ENCODE measurements at regions not wholly inside any gene's neighbourhood (a gene's known extent, or its start where the extent isn't known, plus 50 kb on each side); places are given as distances from the start of the nearest gene placed in this dataset.
"Not testable (repeated sequence)": the region's sequence is repeated elsewhere in the genome, so short reads cannot be mapped to it uniquely, and the experiment has no call there.

GRCh38 chr13:107600971-107601370 is 614.4 kb downstream of the LIG4 start:
- Histone ChIP-seq H3K9me2 (ENCODE audit: insufficient read depth) (no peaks in the 10 kb centered on the region), H3K9ac (ENCODE audit: low read length) (no peak overlapping the region), H3K4me3 (replicated peaks in 1 of 2; ENCODE audit: low read depth in 1 of 2, low read length in 2 of 2) (no peak overlapping the region), H3K4me2 (ENCODE audit: low read length) (no peak overlapping the region), H3K27ac (ENCODE audit: low read depth, low read length) (no peak overlapping the region), H3K36me3 (ENCODE audit: control insufficient read depth in 1 of 2, insufficient read depth in 2 of 2, low read length in 2 of 2) (no peaks in the 10 kb centered on the region), H3K27me3 (ENCODE audit: insufficient read depth, low read length) (no peaks in the 10 kb centered on the region), H3K4me1 (ENCODE audit: control insufficient read depth in 1 of 2, insufficient read depth in 2 of 2, low read length in 2 of 2) (no peaks in the 10 kb centered on the region), H3K79me2 (ENCODE audit: insufficient read depth, low read length) (no peaks in the 10 kb centered on the region), H4K20me1 (ENCODE audit: insufficient read depth) (no peaks in the 10 kb centered on the region), H3K9me3 (ENCODE audit: control insufficient read depth in 1 of 2, insufficient read depth in 1 of 2, low read depth in 1 of 2, low read length in 2 of 2) (peaks cover 0 to 7% of the 10 kb centered on the region in 2 experiments; a peak in 3 of 4 replicates), H2AFZ (ENCODE audit: low read depth, low read length, poor library complexity, severe bottlenecking) (no peak overlapping the region)
- ChIA-PET CTCF (interaction anchor here (0.6 kb wide), 1 partner anchor 388 kb away, joined by 4 read pairs; no protein-coding TSS in a partner anchor), RAD21 (ENCODE audit: low non-redundant PET in 1 of 2, low total read pairs in 2 of 2, uncharacterized antibody in 2 of 2, unreplicated experiment in 2 of 2) (no interaction called here), POLR2A (no interaction called here)
- ATAC-seq: no peak
- TF ChIP-seq ZFX (IDR thresholded peaks at IDR 0.05) (no peak), RAD21 (IDR thresholded peaks at IDR 0.05; ENCODE audit: low read depth) (no peak), POLR2AphosphoS5 (IDR thresholded peaks at IDR 0.05; ENCODE audit: low read depth, low read length) (no peak), EGR1 (IDR thresholded peaks at IDR 0.05; ENCODE audit: low read depth) (no peak), EZH2 (IDR thresholded peaks at IDR 0.05) (no peak), POLR2A (IDR thresholded peaks at IDR 0.05; ENCODE audit: borderline replicate concordance, extremely low read depth, insufficient read depth, insufficient read length) (no peak), CTCF (IDR thresholded peaks at IDR 0.05 in 2 of 3, conservative IDR thresholded peaks at IDR 0.05 in 1 of 3; ENCODE audit: borderline replicate concordance in 1 of 3, insufficient read depth in 1 of 3, low read depth in 2 of 3, low read length in 2 of 3) (no peak), CBX3 (IDR thresholded peaks at IDR 0.05; ENCODE audit: low read depth) (no peak), ATF3 (IDR thresholded peaks at IDR 0.05) (no peak), FOSL1 (IDR thresholded peaks at IDR 0.05; ENCODE audit: low read depth) (no peak), ELF1 (IDR thresholded peaks at IDR 0.05; ENCODE audit: borderline replicate concordance, low read depth) (no peak), REST (IDR thresholded peaks at IDR 0.05; ENCODE audit: low read depth) (no peak), YY1 (IDR thresholded peaks at IDR 0.05; ENCODE audit: extremely low read depth, insufficient replicate concordance, low read depth, low read length) (no peak), MAX (IDR thresholded peaks at IDR 0.05) (no peak), TCF7L2 (IDR thresholded peaks at IDR 0.05; ENCODE audit: borderline replicate concordance, extremely low read depth, insufficient read depth, insufficient read length) (no peak), CEBPB (IDR thresholded peaks at IDR 0.05; ENCODE audit: low read depth) (no peak), JUND (IDR thresholded peaks at IDR 0.05) (no peak), EZH2phosphoT487 (IDR thresholded peaks at IDR 0.05; ENCODE audit: borderline replicate concordance) (no peak), SIN3A (IDR thresholded peaks at IDR 0.05; ENCODE audit: low read depth) (no peak)
- no TSS peak for BruUV-seq (replicated peaks)
- intact Hi-C loops (cut with micrococcal nuclease): loop anchor here (5.0 kb wide), 1 partner anchor 946 kb away; no protein-coding TSS in a partner anchor
- DNase-seq (ENCODE audit: low read depth, low spot score): no peak

GRCh38 chr13:107596306-107596705 is 619.0 kb downstream of the LIG4 start:
- H4K20me1 ChIP-seq (ENCODE audit: insufficient read depth); BruUV-seq (replicated peaks); H3K27me3 ChIP-seq (ENCODE audit: insufficient read depth, low read length); H3K4me3 ChIP-seq (replicated peaks in 1 of 2; ENCODE audit: low read depth in 1 of 2, low read length in 2 of 2); H3K9me3 ChIP-seq (ENCODE audit: control insufficient read depth in 1 of 2, insufficient read depth in 1 of 2, low read depth in 1 of 2, low read length in 2 of 2); H3K4me1 ChIP-seq (ENCODE audit: control insufficient read depth in 1 of 2, insufficient read depth in 2 of 2, low read length in 2 of 2); DNase-seq (ENCODE audit: low read depth, low spot score); POLR2A ChIA-PET; CTCF ChIA-PET; H3K9me2 ChIP-seq (ENCODE audit: insufficient read depth); H3K27ac ChIP-seq (ENCODE audit: low read depth, low read length); RAD21 ChIA-PET (ENCODE audit: low non-redundant PET in 1 of 2, low total read pairs in 2 of 2, uncharacterized antibody in 2 of 2, unreplicated experiment in 2 of 2); H2AFZ ChIP-seq (ENCODE audit: low read depth, low read length, poor library complexity, severe bottlenecking); H3K79me2 ChIP-seq (ENCODE audit: insufficient read depth, low read length); intact Hi-C loops (cut with micrococcal nuclease); ATAC-seq; H3K36me3 ChIP-seq (ENCODE audit: control insufficient read depth in 1 of 2, insufficient read depth in 2 of 2, low read length in 2 of 2); H3K4me2 ChIP-seq (ENCODE audit: low read length); H3K9ac ChIP-seq (ENCODE audit: low read length): not testable (repeated sequence)
